KMS-11 (cell line): ENCODE measurements at regions not wholly inside any gene's neighbourhood (a gene's known extent, or its start where the extent isn't known, plus 50 kb on each side); places are given as distances from the start of the nearest gene placed in this dataset.
"Not testable (repeated sequence)": the region's sequence is repeated elsewhere in the genome, so short reads cannot be mapped to it uniquely, and the experiment has no call there.

ENCODE experiments used
- H2AFZ ChIP-seq: fragments of 200-600 bp; sonication (generic); 2 replicates; pipeline ENCODE4 v1.6.1; 2016; ENCODE audit warnings: antibody characterized with exemption, mixed run types, low read depth
- H3K27ac ChIP-seq: fragments of 200-600 bp; sonication (generic); 2 replicates; pipeline ENCODE4 v1.6.1; 2016; ENCODE audit warnings: mild to moderate bottlenecking, mixed run types
- H3K27me3 ChIP-seq: fragments of 200-600 bp; sonication (generic); 2 replicates; pipeline ENCODE4 v1.6.1; 2017; ENCODE audit warnings: mild to moderate bottlenecking, low read depth, mixed run types, moderate library complexity; ENCODE audit not compliant: insufficient read depth
- H3K36me3 ChIP-seq: fragments of 200-600 bp; sonication (generic); 2 replicates; pipeline ENCODE4 v1.6.1; 2017; ENCODE audit warnings: mild to moderate bottlenecking, mixed run types; ENCODE audit not compliant: insufficient read depth
- H3K4me1 ChIP-seq: fragments of 200-600 bp; sonication (generic); 2 replicates; pipeline ENCODE4 v1.6.1; 2016; ENCODE audit warnings: mild to moderate bottlenecking, low read depth, mixed run types; ENCODE audit not compliant: poor library complexity, severe bottlenecking
- H3K4me2 ChIP-seq: fragments of 200-600 bp; sonication (generic); 2 replicates; pipeline ENCODE4 v1.7.0; 2016; ENCODE audit warnings: mild to moderate bottlenecking, mixed run types
- H3K4me3 ChIP-seq: fragments of 200-600 bp; sonication (generic); IDR thresholded peaks from 2 replicates; pipeline ENCODE4 v1.6.1; 2017; ENCODE audit warnings: low read depth, low read length, mixed read lengths; ENCODE audit not compliant: insufficient read depth
- H3K79me2 ChIP-seq: fragments of 200-600 bp; sonication (generic); 2 replicates; pipeline ENCODE4 v1.6.1; 2016; ENCODE audit warnings: low read depth, mixed run types; ENCODE audit not compliant: insufficient read depth
- H3K9ac ChIP-seq: fragments of 200-600 bp; sonication (generic); 2 replicates; pipeline ENCODE4 v1.6.1; 2016; ENCODE audit warnings: mild to moderate bottlenecking, mixed run types
- H4K20me1 ChIP-seq: fragments of 200-600 bp; sonication (generic); 2 replicates; pipeline ENCODE4 v1.6.1; 2016; ENCODE audit warnings: mild to moderate bottlenecking, mixed run types; ENCODE audit not compliant: insufficient read depth
- CTCF ChIP-seq: fragments of 200-600 bp; sonication (generic); conservative IDR thresholded peaks from 2 replicates; pipeline ENCODE4 v1.6.1; 2017; ENCODE audit warnings: low read depth, mild to moderate bottlenecking, antibody characterized with exemption, low read length, moderate library complexity, mixed read lengths

- H3K4me2 ChIP-seq: no peak overlapping the region
- H3K9ac ChIP-seq: no peak overlapping the region
- no peak overlapping the region for H2AFZ ChIP-seq
- H3K79me2 ChIP-seq: no peaks in the 10 kb centered on the region
- no peaks in the 10 kb centered on the region for H3K27me3 ChIP-seq
- no peaks in the 10 kb centered on the region for H3K4me1 ChIP-seq
- no peak overlapping the region for H3K27ac ChIP-seq
- H3K4me3 ChIP-seq: no peak overlapping the region
- no peaks in the 10 kb centered on the region for H3K36me3 ChIP-seq
- no peaks in the 10 kb centered on the region for H4K20me1 ChIP-seq
- TF ChIP-seq CTCF: no peak
These were observed 128.9 kb downstream of the GPCPD1 start for GRCh38 chr20:5481872-5482271.

- no peaks in the 10 kb centered on the region for H3K79me2 ChIP-seq
- no peaks in the 10 kb centered on the region for H3K4me1 ChIP-seq
- no peaks in the 10 kb centered on the region for H3K27me3 ChIP-seq
- no peak overlapping the region for H2AFZ ChIP-seq
- H3K4me3 ChIP-seq: no peak overlapping the region
- TF ChIP-seq CTCF: no peak
- H3K36me3 ChIP-seq: no peaks in the 10 kb centered on the region
- H3K4me2 ChIP-seq: no peak overlapping the region
- no peak overlapping the region for H3K27ac ChIP-seq
- no peak overlapping the region for H3K9ac ChIP-seq
- H4K20me1 ChIP-seq: no peaks in the 10 kb centered on the region
These were observed 129.8 kb downstream of the GPCPD1 start for GRCh38 chr20:5480824-5481600.

- H3K9ac ChIP-seq: no peak overlapping the region
- H3K27me3 ChIP-seq: no peaks in the 10 kb centered on the region
- H3K79me2 ChIP-seq: no peaks in the 10 kb centered on the region
- no peaks in the 10 kb centered on the region for H4K20me1 ChIP-seq
- no peak overlapping the region for H3K4me2 ChIP-seq
- no peak overlapping the region for H3K27ac ChIP-seq
- no peak overlapping the region for H2AFZ ChIP-seq
- no peaks in the 10 kb centered on the region for H3K4me1 ChIP-seq
- H3K4me3 ChIP-seq: no peak overlapping the region
- no peaks in the 10 kb centered on the region for H3K36me3 ChIP-seq
- no peak for TF ChIP-seq CTCF
These were observed 135.9 kb downstream of the GPCPD1 start for GRCh38 chr20:5474646-5475550.

GRCh38 chr20:5471866-5472265, 138.9 kb downstream of the GPCPD1 start:
- not testable (repeated sequence) for H3K27ac ChIP-seq, H3K79me2 ChIP-seq, H3K27me3 ChIP-seq, H3K4me3 ChIP-seq, H3K4me2 ChIP-seq, H4K20me1 ChIP-seq, H3K36me3 ChIP-seq, H3K9ac ChIP-seq, H3K4me1 ChIP-seq, H2AFZ ChIP-seq
